WI38 (cell line): ENCODE measurements at regions not wholly inside any gene's neighbourhood (a gene's known extent, or its start where the extent isn't known, plus 50 kb on each side); places are given as distances from the start of the nearest gene placed in this dataset.

Source experiments
- H3K4me3 ChIP-seq: 2 replicates; pipeline ENCODE4 v1.5.1; 2011; ENCODE audit warnings: low read depth, mild to moderate bottlenecking, control low read depth, low read length
- TF ChIP-seq, protein P1 (sequence below): IDR thresholded peaks from 2 replicates; pipeline ENCODE4 v1.5.1; 2012; ENCODE audit warnings: low read depth, mild to moderate bottlenecking, control low read depth, low read length

GRCh38 chr4:136314686-136315085 is 1217.6 kb downstream of the PCDH18 start:
- TF ChIP-seq, protein P1, sequence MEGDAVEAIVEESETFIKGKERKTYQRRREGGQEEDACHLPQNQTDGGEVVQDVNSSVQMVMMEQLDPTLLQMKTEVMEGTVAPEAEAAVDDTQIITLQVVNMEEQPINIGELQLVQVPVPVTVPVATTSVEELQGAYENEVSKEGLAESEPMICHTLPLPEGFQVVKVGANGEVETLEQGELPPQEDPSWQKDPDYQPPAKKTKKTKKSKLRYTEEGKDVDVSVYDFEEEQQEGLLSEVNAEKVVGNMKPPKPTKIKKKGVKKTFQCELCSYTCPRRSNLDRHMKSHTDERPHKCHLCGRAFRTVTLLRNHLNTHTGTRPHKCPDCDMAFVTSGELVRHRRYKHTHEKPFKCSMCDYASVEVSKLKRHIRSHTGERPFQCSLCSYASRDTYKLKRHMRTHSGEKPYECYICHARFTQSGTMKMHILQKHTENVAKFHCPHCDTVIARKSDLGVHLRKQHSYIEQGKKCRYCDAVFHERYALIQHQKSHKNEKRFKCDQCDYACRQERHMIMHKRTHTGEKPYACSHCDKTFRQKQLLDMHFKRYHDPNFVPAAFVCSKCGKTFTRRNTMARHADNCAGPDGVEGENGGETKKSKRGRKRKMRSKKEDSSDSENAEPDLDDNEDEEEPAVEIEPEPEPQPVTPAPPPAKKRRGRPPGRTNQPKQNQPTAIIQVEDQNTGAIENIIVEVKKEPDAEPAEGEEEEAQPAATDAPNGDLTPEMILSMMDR = no peak
- no peak overlapping the region for H3K4me3 ChIP-seq

- TF ChIP-seq, protein P1 = no peak
- H3K4me3 ChIP-seq = no peak overlapping the region
These were observed 1220.5 kb downstream of the PCDH18 start for GRCh38 chr4:136311774-136312173.

DNA sequence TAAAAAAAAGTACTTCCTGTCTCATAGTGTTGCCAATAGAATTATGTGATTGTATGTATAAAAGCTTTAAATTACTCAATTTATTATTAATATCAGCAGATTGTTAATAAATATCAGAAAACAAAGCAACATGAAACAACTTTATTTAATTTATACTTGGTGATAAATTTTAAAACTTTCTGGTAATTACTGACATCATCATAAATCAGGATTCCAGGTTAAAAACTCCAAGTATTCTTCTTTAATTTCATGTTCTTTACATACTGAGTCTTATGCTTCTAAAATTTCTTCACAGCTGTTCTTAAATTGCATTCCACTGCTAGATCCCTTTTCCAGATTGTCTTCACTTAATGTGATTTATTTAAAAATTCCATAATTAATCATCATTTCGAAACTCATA is 1224.5 kb downstream of the PCDH18 start:
- no peak overlapping the region for H3K4me3 ChIP-seq
- TF ChIP-seq, protein P1 = no peak

GRCh38 chr4:136306361-136306760 is 1225.9 kb downstream of the PCDH18 start:
- TF ChIP-seq, protein P1 = no peak

DNA sequence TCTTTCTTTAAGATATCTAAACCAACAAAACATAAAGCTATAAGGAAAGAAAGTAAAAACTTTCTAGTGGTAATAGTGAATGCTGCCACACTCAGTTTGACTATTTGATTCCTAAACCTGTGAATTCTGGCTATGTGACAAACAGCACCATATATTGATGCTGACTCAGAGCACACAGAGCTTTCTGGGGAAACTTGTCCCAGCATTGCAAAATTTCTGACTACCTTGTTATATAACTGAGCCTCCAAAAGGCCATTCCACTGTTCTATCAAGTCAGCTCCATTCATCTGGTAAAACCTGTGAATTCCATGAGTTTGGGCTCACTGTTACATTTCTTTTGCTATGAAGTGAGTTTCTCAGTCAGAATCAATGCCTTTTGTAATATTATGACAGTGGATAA is 1229.7 kb downstream of the PCDH18 start:
- H3K4me3 ChIP-seq = no peak overlapping the region
- TF ChIP-seq, protein P1 = no peak

More at GRCh38 chr4:136306361-136306760, 1225.9 kb downstream of the PCDH18 start:
- no peak overlapping the region for H3K4me3 ChIP-seq

- H3K4me3 ChIP-seq = no peak overlapping the region
- TF ChIP-seq, protein P1 = no peak
These were observed 1230.4 kb downstream of the PCDH18 start for GRCh38 chr4:136301749-136302495.

DNA sequence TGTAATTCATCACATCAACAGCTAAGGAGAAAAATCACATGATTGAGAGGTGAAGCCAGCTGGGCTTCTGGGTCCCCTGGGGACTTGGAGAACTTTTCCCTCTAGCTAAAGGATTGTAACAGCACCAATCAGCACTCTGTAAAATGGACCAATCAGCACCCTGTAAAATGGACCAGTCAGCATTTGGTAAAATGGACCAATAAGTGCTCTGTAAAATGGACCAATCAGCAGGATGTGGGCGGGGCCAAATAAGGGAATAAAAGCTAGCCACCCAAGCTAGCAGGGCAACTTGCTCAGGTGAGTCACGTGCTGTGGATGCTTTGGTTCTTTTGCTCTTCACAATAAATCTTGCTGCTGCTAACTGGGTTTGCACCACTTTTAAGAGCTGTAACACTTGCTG is 1248.3 kb downstream of the PCDH18 start:
- no peak overlapping the region for H3K4me3 ChIP-seq
- TF ChIP-seq, protein P1 = no peak
